Bronchial epithelial cell (primary cell): ENCODE measurements at regions not wholly inside any gene's neighbourhood (a gene's known extent, or its start where the extent isn't known, plus 50 kb on each side); places are given as distances from the start of the nearest gene placed in this dataset.
A peak's percentile ranks its signal among the peaks of the same experiment; 100 is the strongest.

Experiments used
- DNase-seq: peaks from one replicate; pipeline ENCODE4 v3.0.0-alpha.2; 2010; ENCODE audit warnings: low read depth
- FAIRE-seq: peaks from 2 replicates; lab custom pipeline; 2011; peaks lifted over from hg19 to GRCh38; lab: Jason Lieb, UNC
- H3K27me3 ChIP-seq: 2 replicates; pipeline ENCODE4 v1.5.1; 2011; ENCODE audit warnings: low read length; ENCODE audit not compliant: control insufficient read depth, insufficient read depth
- H3K36me3 ChIP-seq: 2 replicates; pipeline ENCODE4 v1.5.1; 2011; ENCODE audit warnings: low read length; ENCODE audit not compliant: control insufficient read depth, insufficient read depth
- H3K4me3 ChIP-seq: 2 replicates; pipeline ENCODE4 v1.5.1; 2011; ENCODE audit warnings: mild to moderate bottlenecking, low read depth, low read length, control low read depth
- TF ChIP-seq, protein P1 (sequence below): IDR thresholded peaks from 2 replicates; pipeline ENCODE4 v1.5.1; 2011; ENCODE audit warnings: mild to moderate bottlenecking, moderate library complexity, low read length, control low read depth, inconsistent platforms; ENCODE audit not compliant: insufficient read depth, severe bottlenecking

DNA sequence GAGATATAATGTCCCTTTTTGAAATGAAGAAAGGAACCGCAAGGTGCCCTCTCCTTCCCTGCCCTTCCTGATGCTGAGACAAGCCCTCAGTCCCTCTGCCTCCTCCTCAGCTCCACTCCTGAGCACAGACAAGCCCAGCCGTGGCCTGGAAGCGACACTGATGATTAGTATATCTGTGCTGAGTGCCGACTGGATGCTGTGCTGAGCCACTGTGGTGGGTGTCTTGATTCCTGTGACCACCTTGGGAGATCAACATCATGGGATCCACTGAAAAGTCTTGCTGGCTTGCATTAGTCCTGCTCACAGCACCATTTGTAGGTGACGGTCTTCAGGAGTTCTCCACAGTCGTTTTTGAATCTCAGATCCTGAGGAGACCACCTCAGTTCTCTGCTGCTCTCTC is 59.5 kb upstream of the HGFAC start:
- no peak overlapping the region for H3K4me3 ChIP-seq
- H3K36me3 ChIP-seq, result no peaks in the 10 kb centered on the region
- H3K27me3 ChIP-seq, result no peaks in the 10 kb centered on the region
- DNase-seq, result no peak
- TF ChIP-seq, protein P1, sequence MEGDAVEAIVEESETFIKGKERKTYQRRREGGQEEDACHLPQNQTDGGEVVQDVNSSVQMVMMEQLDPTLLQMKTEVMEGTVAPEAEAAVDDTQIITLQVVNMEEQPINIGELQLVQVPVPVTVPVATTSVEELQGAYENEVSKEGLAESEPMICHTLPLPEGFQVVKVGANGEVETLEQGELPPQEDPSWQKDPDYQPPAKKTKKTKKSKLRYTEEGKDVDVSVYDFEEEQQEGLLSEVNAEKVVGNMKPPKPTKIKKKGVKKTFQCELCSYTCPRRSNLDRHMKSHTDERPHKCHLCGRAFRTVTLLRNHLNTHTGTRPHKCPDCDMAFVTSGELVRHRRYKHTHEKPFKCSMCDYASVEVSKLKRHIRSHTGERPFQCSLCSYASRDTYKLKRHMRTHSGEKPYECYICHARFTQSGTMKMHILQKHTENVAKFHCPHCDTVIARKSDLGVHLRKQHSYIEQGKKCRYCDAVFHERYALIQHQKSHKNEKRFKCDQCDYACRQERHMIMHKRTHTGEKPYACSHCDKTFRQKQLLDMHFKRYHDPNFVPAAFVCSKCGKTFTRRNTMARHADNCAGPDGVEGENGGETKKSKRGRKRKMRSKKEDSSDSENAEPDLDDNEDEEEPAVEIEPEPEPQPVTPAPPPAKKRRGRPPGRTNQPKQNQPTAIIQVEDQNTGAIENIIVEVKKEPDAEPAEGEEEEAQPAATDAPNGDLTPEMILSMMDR, result no peak
- FAIRE-seq, result no peak

DNA sequence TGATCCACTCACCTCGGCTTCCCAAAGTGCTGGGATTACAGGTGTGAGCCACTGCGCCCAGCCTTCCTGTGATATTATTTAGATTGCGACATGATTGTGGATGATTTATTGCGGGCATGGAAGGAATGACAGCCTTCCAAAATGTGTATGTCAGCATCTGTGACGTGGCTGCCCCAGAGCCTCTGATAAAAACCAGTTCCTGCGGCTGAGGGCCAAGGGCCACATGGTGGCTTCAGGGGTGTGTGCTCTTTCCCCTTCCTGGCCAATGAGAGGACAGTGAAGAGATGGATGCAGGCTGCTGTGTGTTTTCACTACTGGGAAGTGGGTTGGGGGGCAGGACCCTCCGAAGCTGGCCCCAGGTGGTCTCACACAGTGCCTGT is 57.4 kb upstream of the HGFAC start:
- H3K27me3 ChIP-seq, result no peaks in the 10 kb centered on the region
- DNase-seq, result peak; percentile 89
- peak overlapping the region; percentile 51 for H3K4me3 ChIP-seq
- H3K36me3 ChIP-seq, result peaks cover 1% of the 10 kb centered on the region
- TF ChIP-seq, protein P1, result no peak
- FAIRE-seq, result peak; percentile 84

DNA sequence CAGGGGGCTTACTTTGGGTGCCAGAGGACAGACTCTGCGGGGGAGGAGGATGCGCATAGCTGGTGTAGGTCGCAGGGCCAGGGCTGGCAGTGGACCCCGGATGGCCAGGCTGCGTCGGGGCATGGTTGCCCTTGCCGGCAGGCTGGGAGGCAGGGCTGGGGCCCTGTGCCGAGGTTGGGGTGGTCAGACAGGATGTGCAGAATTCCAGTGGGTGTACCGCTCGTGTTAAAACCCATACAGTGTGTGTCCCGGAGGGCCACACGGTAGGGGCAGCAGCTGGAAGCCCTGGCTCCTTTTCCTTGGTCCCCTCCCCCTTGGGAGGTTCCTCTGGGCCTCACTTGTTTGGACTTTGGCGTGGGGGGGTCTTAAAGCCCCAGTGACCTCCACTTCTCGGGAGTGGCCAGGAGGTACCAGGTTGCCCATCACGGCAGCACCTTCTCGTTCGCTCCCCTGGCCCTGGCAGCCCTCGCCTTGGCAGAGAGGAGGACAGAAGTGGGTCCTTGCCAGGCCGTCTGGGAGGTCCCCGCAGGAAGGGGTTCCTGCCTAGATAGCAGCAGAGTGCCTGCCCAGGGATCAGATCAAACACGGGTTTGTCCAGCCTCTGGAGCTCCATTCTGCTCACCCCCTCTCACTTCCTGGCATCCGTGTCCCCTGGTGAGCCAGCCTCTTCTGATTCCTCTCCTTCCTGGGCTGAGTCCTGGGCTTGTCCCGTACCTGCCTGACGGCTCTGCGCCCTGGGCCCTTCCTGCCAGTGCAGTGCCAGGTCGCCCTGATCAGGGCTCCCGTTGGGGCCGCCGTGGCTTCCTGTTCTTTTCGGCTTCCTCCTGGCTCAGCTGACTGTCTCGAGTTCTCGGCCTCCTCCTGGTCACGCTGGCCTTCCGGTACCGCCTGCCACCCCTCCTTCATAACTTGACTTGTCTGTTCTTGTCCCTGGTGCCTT is 56.7 kb upstream of the HGFAC start:
- FAIRE-seq, result peak; percentile 62
- TF ChIP-seq, protein P1, result no peak

DNA sequence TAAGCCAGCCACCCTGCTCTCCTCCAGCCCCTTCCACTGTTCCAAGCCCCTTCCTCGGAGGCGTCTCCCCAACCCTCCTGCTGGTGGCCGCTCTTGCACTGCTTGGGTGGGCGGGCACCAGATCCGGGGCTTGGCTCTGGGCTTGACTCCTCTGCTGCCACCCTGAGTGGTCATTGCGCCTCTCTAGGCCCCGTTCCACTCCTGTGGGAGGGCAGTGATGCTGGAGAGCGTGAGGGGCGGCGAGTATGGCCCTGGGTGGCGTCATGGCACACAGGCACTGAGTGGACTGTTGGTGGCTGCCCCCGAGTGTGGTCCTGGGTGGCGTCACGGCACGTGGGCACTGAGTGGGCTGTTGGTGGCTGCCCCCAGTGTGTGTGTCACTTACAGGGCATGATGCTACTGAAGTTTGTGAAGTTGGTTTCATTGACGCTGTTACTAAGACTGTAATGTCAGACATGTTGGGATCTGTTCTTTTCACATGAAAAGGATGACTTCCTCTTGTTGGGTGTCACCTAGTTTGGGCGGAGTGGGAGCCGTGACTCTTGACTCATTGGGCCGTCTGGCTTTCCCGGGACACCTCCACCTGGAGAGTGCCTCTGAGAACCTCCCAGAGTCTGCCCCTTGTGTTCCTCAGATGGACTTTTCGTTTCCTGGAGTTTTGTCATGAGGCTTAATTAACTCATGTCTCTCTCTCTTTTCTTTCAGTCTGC is 55.9 kb upstream of the HGFAC start:
- peak; percentile 94 for DNase-seq
- Histone ChIP-seq H3K36me3 (peaks cover 11% of the 10 kb centered on the region), H3K27me3 (no peaks in the 10 kb centered on the region), H3K4me3 (peak overlapping the region; percentile 51)
- FAIRE-seq, result peak; percentile 96
- TF ChIP-seq, protein P1, result no peak

More for the DNA sequence above, 56.7 kb upstream of the HGFAC start:
- Histone ChIP-seq H3K4me3 (peak overlapping the region; percentile 51), H3K36me3 (peaks cover 6% of the 10 kb centered on the region), H3K27me3 (no peaks in the 10 kb centered on the region)
- peak; percentile 84 for DNase-seq

DNA sequence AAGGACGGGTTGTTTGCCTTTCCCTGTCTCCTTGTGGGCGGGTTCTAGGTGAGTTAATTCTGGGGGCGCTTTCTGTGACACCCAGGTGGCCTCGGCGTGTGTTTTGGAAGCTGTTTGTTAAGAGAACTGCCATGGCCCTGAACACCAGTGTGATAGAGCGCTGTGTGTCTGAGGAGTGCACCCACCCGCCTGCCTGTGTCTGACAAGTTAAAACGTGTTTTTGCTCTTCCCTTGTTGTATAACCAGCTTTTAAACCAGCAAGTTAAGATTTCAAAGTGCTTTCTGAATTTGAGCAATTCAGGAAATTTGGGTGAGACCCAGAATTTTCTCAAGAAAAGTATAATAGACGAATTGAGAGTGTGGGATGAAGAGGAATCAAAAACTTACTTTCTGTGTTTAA is 55.2 kb upstream of the HGFAC start:
- FAIRE-seq (peak; percentile 23), DNase-seq (peak; percentile 77)
- TF ChIP-seq, protein P1, result no peak
- Histone ChIP-seq H3K27me3 (no peaks in the 10 kb centered on the region), H3K4me3 (peak overlapping the region; percentile 51), H3K36me3 (peaks cover 11% of the 10 kb centered on the region)
